ENCODE measurements at regions not wholly inside any gene's neighbourhood (a gene's known extent, or its start where the extent isn't known, plus 50 kb on each side); places are given as distances from the start of the nearest gene placed in this dataset.

- no peaks in the 10 kb centered on the region for H3K36me3 ChIP-seq
- DNase-seq = no peak
- H3K4me3 ChIP-seq = no peak overlapping the region
- H3K9me3 ChIP-seq = no peaks in the 10 kb centered on the region
- no peaks in the 10 kb centered on the region for H3K27me3 ChIP-seq
These were observed 287.5 kb downstream of the FLRT2 start for GRCh38 chr14:85817430-85817829.

GRCh38 chr14:85813040-85813439 lies 283.1 kb downstream of the FLRT2 start:
- no peaks in the 10 kb centered on the region for H3K9me3 ChIP-seq
- H3K36me3 ChIP-seq = no peaks in the 10 kb centered on the region
- H3K27me3 ChIP-seq = no peaks in the 10 kb centered on the region
- no peak overlapping the region for H3K4me3 ChIP-seq
- DNase-seq = no peak

GRCh38 chr14:85811340-85811739 lies 281.4 kb downstream of the FLRT2 start:
- Histone ChIP-seq H3K4me3 (no peak overlapping the region), H3K9me3 (no peaks in the 10 kb centered on the region), H3K36me3 (no peaks in the 10 kb centered on the region), H3K27me3 (no peaks in the 10 kb centered on the region)
- DNase-seq = no peak

GRCh38 chr14:85799668-85800067 lies 269.7 kb downstream of the FLRT2 start:
- no peaks in the 10 kb centered on the region for H3K9me3 ChIP-seq
- H3K27me3 ChIP-seq = no peaks in the 10 kb centered on the region
- DNase-seq = no peak
- H3K36me3 ChIP-seq = no peaks in the 10 kb centered on the region
- no peak overlapping the region for H3K4me3 ChIP-seq

GRCh38 chr14:85798856-85799255 lies 268.9 kb downstream of the FLRT2 start:
- no peak for DNase-seq
- Histone ChIP-seq H3K9me3 (no peaks in the 10 kb centered on the region), H3K4me3 (no peak overlapping the region), H3K36me3 (no peaks in the 10 kb centered on the region), H3K27me3 (no peaks in the 10 kb centered on the region)

GRCh38 chr14:85793533-85793932 lies 263.6 kb downstream of the FLRT2 start:
- H3K27me3 ChIP-seq = no peaks in the 10 kb centered on the region
- DNase-seq = no peak
- no peaks in the 10 kb centered on the region for H3K36me3 ChIP-seq
- H3K4me3 ChIP-seq = no peak overlapping the region
- no peaks in the 10 kb centered on the region for H3K9me3 ChIP-seq

- no peaks in the 10 kb centered on the region for H3K9me3 ChIP-seq
- no peak overlapping the region for H3K4me3 ChIP-seq
- no peaks in the 10 kb centered on the region for H3K36me3 ChIP-seq
- DNase-seq = no peak
- no peaks in the 10 kb centered on the region for H3K27me3 ChIP-seq
These were observed 259.6 kb downstream of the FLRT2 start for GRCh38 chr14:85789506-85789905.

- no peaks in the 10 kb centered on the region for H3K36me3 ChIP-seq
These were observed 258.7 kb downstream of the FLRT2 start for GRCh38 chr14:85788470-85789233.

GRCh38 chr14:85766295-85766694 lies 236.4 kb downstream of the FLRT2 start:
- H3K27me3 ChIP-seq = no peaks in the 10 kb centered on the region
- no peak overlapping the region for H3K4me3 ChIP-seq
- no peaks in the 10 kb centered on the region for H3K36me3 ChIP-seq
- no peak for DNase-seq
- no peaks in the 10 kb centered on the region for H3K9me3 ChIP-seq

More at GRCh38 chr14:85788470-85789233, 258.7 kb downstream of the FLRT2 start:
- no peaks in the 10 kb centered on the region for H3K9me3 ChIP-seq
- H3K27me3 ChIP-seq = no peaks in the 10 kb centered on the region
- no peak overlapping the region for H3K4me3 ChIP-seq
- no peak for DNase-seq

GRCh38 chr14:85764822-85765221 lies 234.9 kb downstream of the FLRT2 start:
- no peaks in the 10 kb centered on the region for H3K27me3 ChIP-seq

GRCh38 chr14:85762526-85762925 lies 232.6 kb downstream of the FLRT2 start:
- Histone ChIP-seq H3K4me3 (no peak overlapping the region), H3K9me3 (no peaks in the 10 kb centered on the region), H3K36me3 (no peaks in the 10 kb centered on the region), H3K27me3 (no peaks in the 10 kb centered on the region)
- DNase-seq = no peak

More at GRCh38 chr14:85764822-85765221, 234.9 kb downstream of the FLRT2 start:
- Histone ChIP-seq H3K9me3 (no peaks in the 10 kb centered on the region), H3K36me3 (no peaks in the 10 kb centered on the region), H3K4me3 (no peak overlapping the region)
- no peak for DNase-seq

GRCh38 chr14:85752175-85752574 lies 222.2 kb downstream of the FLRT2 start:
- Histone ChIP-seq H3K27me3 (no peaks in the 10 kb centered on the region), H3K4me3 (no peak overlapping the region), H3K9me3 (no peaks in the 10 kb centered on the region), H3K36me3 (no peaks in the 10 kb centered on the region)
- no peak for DNase-seq

- H3K9me3 ChIP-seq = no peaks in the 10 kb centered on the region
- DNase-seq = no peak
- no peaks in the 10 kb centered on the region for H3K27me3 ChIP-seq
- H3K36me3 ChIP-seq = no peaks in the 10 kb centered on the region
- no peak overlapping the region for H3K4me3 ChIP-seq
These were observed 214.6 kb downstream of the FLRT2 start for GRCh38 chr14:85744573-85744972.

- Histone ChIP-seq H3K4me3 (no peak overlapping the region), H3K27me3 (no peaks in the 10 kb centered on the region), H3K36me3 (no peaks in the 10 kb centered on the region), H3K9me3 (no peaks in the 10 kb centered on the region)
- DNase-seq = no peak
These were observed 202.1 kb downstream of the FLRT2 start for GRCh38 chr14:85732031-85732430.

GRCh38 chr14:85731186-85731585 lies 201.2 kb downstream of the FLRT2 start:
- H3K4me3 ChIP-seq = no peak overlapping the region
- no peaks in the 10 kb centered on the region for H3K36me3 ChIP-seq
- H3K9me3 ChIP-seq = no peaks in the 10 kb centered on the region
- no peaks in the 10 kb centered on the region for H3K27me3 ChIP-seq
- no peak for DNase-seq

GRCh38 chr14:85728476-85729065 lies 198.6 kb downstream of the FLRT2 start:
- Histone ChIP-seq H3K4me3 (no peak overlapping the region), H3K36me3 (no peaks in the 10 kb centered on the region), H3K27me3 (no peaks in the 10 kb centered on the region), H3K9me3 (no peaks in the 10 kb centered on the region)
- DNase-seq = no peak

GRCh38 chr14:85714069-85714468 lies 184.1 kb downstream of the FLRT2 start:
- no peaks in the 10 kb centered on the region for H3K36me3 ChIP-seq
- H3K4me3 ChIP-seq = no peak overlapping the region
- no peak for DNase-seq
- H3K9me3 ChIP-seq = no peaks in the 10 kb centered on the region
- no peaks in the 10 kb centered on the region for H3K27me3 ChIP-seq

- Histone ChIP-seq H3K9me3 (no peaks in the 10 kb centered on the region), H3K4me3 (no peak overlapping the region)
- DNase-seq = no peak
These were observed 181.7 kb downstream of the FLRT2 start for GRCh38 chr14:85711620-85712019.

More at GRCh38 chr14:85711620-85712019, 181.7 kb downstream of the FLRT2 start:
- Histone ChIP-seq H3K36me3 (no peaks in the 10 kb centered on the region), H3K27me3 (no peaks in the 10 kb centered on the region)
